Left ventricle myocardium superior (tissue), 1 donor: ENCODE measurements at regions not wholly inside any gene's neighbourhood (a gene's known extent, or its start where the extent isn't known, plus 50 kb on each side); places are given as distances from the start of the nearest gene placed in this dataset.

Source experiments
- ATAC-seq: fragments of 200-7000 bp; cut with Tn5 transposase; one replicate; pipeline ENCODE4 v1.9.1; 2020; ENCODE audit warnings: mild to moderate bottlenecking, moderate library complexity
- DNase-seq: peaks from one replicate; pipeline ENCODE4 v3.0.0-alpha.2; 2020
- intact Hi-C: fragments of 100-400 bp; cut with micrococcal nuclease; formaldehyde crosslinking; loops from one replicate; pipeline ENCODE4 v1.11.0; 2022
- donor health status: DM: no; HTN: yes; CAD: no; lungs with severe emphysema.

DNA sequence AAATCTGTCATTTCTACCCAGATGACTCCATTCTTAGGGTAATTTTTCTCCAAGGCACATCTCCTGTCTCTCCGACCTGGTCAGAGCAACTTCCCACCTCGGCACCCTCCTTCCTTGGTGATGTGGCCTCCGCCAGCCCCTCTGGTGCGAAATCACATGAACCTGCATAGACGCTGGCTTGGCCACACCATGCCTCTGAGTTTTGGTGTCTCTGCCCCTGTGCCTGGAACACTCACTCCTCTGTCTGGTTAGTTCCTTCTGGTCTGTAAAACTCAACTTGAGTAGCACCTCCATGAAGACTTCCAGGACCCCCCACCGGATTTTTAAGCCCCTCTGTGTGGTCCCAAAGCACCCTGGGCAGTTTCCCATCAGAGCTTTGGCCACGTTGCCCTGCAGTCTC is 83.2 kb upstream of the OTOS start:
- intact Hi-C loops: no loop called here
- ATAC-seq: no peak
- peak; percentile 16 for DNase-seq

DNA sequence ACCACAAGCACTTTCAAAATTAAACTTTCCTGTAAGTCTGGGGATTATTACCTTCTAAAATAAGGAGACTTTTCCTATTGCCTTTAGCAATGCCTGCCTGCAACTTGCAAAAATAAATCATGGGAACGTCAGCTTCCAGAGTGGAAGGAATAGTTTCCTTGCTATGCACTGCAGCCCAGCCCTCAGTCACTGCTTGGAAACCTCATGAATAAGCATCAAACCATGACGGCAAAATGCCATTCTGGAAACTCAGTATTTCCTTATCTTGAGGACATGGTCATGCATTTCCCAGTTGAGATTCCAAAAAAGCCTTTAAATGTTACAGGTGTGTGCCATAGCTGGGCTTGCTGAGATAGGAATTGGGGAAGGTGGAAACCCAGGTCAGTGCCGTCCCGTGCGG is 84.2 kb upstream of the OTOS start:
- DNase-seq (no peak), ATAC-seq (no peak)
- intact Hi-C loops: no loop called here

DNA sequence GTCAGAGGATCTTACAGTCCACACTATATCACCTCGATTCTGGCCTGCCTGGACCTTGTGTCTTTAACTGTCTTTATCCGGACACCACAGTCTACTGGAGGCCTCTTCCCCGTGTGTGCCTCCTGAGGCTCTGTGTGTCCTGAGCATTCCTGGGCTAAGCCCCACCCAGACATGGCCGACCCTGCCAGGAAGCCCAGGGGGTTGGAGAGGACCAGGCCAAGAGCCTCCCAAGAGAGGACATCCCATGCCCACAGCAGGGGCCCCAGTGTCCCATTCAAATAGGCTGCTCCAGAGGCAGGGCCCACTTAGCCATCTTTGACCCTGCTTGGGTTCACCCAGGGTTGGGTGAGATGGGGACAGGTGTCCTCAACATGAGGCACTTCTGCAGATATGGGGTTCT is 84.7 kb upstream of the OTOS start:
- intact Hi-C loops: no loop called here
- peak; percentile 13 for DNase-seq
- no peak for ATAC-seq

DNA sequence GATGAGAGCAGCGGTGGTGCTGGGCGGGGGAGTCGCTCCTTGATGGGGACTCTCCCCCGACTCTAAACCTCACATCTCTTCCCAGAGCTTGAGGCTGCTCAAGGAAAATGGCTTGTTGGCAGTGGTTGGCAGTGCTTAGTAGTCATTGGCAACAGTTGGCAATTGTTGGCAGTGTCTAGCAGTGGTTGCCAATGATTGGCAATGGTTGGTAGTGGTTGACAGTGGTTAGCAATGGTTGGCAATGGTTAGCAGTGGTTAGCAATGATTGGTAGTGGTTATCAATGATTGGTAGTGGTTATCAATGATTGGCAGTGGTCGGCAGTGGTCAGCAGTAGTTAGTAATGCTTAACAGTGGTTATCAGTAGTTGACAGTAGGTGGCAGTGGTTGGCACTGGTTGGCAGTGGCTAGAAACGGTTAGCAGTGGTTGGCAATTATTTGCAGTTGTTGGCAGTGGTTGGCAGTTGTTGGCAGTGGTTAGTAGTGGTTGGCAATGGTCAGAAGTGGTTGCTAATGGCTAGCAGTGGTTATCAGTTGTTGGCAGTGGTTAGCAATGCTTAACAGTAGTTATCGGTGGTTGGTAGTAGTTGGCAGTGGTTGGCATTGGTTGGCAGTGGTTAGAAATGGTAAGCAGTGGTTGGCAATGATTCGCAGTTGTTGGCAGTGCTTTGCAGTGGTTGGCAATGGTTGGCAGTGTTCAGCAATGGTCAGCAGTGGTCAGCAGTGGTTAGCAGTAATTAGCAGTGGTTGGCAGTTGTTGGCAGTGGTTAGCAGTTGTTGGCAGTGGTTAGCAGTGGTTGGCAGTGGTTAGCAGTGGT is 85.4 kb upstream of the OTOS start:
- no peak for ATAC-seq
- intact Hi-C loops: no loop called here
- DNase-seq: peak; percentile 3

DNA sequence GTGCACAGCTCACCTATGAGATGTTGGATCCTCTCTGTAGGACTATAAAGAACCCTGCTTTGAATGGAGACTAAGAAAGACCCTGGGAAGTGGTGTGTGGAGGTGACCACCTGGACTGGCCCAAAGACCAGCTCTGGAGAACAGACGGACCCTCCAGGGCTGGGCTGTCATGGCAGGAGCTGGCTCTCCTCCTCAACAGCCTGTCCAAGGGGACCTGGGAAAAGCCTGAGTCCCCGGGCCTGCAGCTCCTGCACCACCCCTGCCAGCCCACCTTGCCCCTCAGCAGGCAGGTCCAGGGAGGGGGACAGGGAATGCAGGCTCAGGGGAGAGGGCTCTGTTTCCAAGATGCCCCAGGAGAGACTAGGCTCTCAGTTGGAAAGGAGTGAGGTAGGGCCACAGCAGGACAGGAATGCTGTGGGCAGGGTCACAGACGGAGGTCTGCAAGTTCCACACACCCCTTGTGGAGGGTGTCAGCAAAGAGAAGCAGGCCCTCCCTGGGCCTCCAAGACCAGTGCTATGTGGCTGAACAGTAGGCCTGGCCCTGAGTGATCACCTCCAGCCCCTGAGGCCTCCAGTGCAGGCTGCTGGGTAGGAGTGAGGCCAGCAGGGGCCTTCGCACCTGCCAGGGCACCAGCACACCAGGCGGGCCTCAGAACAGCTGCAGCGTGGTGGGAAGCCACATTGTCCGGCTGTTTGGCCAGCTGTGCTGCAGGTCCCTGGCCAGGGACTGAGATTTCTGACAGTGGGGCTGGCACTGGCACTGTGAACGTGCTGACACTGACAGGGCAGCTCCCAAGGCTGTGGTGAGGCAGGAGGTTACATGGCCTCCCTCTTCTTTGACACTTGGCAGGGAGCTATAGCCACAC is 86.4 kb upstream of the OTOS start:
- peak; percentile 55 for ATAC-seq
- peak; percentile 26 for DNase-seq
- intact Hi-C loops: no loop called here

DNA sequence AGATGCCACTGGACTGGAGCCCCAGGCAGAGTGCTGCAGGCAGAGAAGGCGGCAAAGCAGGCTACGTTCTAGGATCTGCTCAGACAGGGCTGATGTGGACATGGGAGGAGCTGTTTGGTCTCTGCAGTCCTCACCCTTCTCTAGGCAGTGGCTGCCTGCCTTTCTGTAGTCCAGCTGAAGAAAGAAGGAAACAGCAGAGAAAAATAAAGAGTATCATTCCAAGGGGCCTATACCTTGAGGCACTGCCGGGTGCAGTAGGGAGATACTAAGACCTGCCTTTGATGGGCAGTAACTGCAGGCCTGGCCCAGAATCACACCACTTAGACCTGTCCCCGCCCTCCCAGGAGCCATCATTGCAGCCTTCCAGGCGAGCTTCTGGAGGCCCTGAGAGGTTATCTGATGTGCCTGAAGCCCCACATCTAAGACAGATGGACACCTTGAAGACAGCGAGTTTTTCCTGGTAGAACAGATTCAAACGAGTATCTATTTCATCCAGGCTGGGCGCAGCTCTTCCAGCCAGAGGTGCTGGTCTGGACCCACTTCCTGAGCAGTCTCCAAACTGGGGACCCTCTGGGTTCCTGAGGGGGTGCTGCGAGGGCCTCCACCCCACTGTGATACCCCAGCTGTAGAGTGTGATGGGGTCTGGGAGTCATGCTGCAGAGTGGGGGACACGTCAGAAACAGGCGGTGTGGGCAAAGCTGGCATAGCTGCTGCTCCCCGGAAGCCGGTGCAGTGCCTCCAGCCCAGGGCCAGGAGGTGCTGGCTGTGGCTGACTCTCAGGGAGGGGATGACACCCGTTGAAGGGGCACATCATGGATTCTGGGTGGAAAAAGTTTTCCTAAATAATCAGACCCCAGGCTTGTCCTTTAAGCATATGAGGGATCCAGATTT is 87.3 kb upstream of the OTOS start:
- intact Hi-C loops: no loop called here
- ATAC-seq (no peak), DNase-seq (peak; percentile 21)

DNA sequence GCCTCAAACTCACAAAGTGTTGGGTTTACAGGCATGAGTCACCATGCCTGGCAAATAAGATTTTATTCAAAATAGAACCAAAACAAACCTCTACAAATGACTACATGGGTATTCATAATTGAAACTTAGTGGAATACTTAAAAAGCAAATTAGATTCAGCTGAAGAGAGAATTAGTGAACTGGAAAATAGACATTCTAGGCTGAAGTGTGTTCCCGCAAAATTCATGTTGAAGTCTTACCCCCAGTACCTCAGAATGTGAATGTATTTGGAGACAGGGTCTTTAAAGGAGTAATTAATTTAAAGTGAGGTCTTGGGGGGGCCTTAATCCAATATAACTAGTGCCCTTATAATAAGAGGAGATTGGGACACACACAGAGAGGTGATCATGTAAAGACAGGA is 88.5 kb upstream of the OTOS start:
- no peak for DNase-seq
- ATAC-seq: no peak
- intact Hi-C loops: no loop called here

DNA sequence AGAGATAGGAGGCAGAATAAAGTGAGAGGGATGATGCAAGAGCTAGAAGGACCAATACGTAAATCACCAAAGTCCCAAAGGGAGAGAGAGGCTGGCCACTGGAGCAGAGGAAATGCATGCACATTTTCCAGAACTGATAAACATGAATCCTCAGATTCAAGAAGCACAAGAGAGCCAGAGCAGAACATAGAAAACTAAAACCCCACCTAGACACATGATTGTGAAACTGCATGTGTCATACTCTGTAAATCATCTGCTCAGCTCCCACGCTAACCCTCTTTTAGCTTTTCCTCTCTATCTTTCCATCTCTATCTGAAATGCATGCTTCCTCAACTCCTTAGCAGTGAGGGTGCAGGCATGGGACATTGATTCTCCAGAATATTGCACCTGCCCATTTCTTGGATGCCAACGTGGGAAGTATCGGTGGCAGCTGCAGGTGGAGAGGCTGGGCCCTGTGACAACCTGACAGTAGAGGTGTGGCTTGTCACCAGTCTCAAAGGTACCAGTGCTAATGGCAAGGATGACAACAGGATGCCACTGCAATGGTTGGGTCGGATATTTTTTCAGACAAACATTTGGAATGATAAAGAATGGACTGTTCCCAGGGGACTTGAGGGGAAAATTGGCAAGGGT is 89.3 kb upstream of the OTOS start:
- DNase-seq (no peak), ATAC-seq (no peak)
- intact Hi-C loops: loop anchor here (5.0 kb wide), 1 partner anchor 208 kb away; the partner anchor contains the start of gene GPC1

DNA sequence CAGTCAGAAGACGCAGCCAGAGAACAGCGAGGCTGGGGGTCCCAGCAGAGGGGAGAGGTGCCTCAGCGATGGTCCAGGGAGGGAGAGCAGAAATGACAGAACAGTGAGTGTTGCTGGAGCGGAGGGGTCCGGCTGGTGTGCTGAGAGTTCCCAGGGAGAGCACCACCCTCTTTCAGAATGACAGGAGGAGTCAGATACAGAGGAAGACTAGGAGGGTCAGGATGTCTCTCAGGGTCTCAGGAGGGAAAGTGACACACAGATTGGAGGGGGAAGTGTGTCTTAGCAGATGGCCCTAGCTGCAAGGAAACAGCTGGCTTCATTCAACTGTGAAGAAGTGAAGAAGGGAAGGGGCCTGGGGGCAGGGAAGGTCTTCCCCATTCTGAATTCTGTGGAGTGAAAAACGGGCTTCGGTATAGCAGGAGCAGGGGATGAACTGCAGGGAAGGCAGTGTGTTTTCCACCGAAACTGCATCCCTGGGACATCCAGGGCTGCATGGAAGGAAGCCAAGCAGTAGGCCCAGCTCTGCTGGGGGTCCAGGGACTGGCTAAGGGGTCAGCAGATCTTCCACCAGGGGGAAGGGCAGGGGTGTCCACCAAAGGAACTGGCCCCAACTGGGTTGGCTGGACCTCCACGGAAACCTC is 90.0 kb upstream of the OTOS start:
- no peak for ATAC-seq
- intact Hi-C loops: loop anchor here (5.0 kb wide), 1 partner anchor 207 kb away; the partner anchor contains the start of gene GPC1
- DNase-seq: peak; percentile 5

DNA sequence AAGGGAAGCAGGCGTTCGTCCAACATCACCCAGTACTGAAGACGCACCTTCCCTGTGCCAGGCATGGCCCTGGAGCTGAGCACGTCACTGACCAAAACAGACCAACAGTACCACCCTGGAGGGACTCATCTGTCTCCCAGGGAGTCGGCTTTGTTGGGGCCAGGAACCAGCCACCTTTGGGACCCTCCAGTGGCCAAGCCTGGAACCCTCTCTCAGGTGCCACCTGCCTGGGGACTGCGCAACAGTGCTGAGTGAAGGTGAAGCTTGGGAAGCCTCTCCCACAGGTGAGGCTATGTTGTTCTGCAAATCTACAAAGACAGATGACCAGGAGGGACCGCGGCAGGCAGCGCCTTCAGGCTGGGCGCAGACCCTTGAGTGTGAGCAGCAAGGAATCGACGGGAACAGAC is 91.4 kb upstream of the OTOS start:
- intact Hi-C loops: loop anchor here (5.0 kb wide), 1 partner anchor 205 kb away; the partner anchor contains the start of gene GPC1
- DNase-seq: peak; percentile 10
- no peak for ATAC-seq

DNA sequence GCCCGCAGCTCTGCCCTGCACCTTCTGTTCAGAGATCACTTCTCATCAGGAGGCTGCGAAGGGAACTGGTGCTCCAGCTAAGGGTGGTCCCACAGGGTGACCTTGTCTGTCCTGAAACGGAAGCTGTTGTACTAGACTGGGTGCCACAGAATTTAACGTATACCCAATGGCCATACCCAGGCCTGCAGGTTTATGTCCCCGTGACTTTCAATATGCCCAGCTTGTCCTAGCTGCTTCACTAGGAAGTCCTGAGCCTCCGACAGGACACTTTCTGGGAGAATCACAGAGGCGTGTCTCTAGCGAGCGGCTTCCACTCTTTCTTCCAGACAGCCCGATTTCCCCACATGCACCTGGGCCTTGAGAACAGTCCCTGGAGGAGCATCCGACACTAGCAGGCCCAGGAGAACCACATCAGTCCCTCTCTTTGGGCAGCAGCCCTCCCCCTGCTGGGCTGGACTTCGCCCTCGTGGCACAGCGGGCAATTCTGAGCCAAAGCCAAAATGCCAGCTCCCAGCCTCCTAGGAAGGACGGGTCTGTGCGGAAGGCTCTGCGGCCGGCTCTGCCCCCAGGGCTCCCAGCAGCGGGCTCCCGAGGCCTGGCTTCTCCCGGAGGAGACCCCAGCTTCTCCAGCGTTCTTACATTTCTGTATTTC is 91.9 kb upstream of the OTOS start:
- intact Hi-C loops: loop anchor here (5.0 kb wide), 1 partner anchor 205 kb away; the partner anchor contains the start of gene GPC1
- ATAC-seq (no peak), DNase-seq (no peak)

DNA sequence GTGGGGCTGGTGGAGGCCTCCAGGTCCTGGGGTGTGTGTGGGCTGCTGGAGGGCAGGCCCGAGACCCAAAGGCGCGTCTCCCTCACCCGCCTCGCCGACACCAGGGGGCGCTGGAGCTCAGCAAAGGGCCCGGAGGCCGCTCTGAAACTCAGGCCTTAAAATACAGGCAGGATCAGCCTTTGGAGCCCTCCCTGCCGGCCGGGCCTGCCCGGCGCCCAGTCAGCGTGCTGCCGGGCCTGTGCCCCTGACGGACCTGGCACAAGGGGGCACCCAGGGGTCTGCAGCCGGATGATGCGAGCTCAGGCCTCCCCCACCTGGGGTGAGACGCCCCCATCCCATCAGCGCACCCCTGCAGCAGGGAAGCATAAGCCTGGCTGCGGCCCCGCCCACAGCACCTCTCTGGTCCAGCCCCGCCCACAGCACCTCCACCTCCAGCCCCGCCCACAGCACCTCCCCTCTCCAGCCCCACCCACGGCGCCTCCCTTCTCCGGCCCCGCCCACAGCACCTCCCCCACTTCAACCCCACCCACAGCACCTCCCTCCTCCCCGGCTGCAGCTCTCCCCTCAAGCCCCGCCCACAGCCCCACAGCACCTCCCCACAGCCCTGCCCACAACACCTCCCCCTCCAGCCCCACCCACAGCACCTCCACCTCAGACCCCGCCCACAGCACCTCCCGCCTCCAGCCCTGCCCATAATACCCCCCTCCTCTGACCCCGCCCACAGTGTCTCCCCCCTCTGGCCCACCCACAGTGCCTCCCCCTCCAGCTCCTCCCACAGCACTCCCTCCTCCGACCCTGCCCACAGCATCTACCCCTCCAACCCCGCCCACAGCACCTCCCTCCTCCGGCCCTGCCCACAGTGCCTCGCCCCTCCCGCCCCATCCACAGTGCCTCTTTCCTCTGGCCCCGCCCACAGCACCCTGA is 92.8 kb upstream of the OTOS start:
- intact Hi-C loops: loop anchor here (5.0 kb wide), 1 partner anchor 204 kb away; the partner anchor contains the start of gene GPC1
- peak; percentile 92 for DNase-seq
- ATAC-seq: peak; percentile 80

DNA sequence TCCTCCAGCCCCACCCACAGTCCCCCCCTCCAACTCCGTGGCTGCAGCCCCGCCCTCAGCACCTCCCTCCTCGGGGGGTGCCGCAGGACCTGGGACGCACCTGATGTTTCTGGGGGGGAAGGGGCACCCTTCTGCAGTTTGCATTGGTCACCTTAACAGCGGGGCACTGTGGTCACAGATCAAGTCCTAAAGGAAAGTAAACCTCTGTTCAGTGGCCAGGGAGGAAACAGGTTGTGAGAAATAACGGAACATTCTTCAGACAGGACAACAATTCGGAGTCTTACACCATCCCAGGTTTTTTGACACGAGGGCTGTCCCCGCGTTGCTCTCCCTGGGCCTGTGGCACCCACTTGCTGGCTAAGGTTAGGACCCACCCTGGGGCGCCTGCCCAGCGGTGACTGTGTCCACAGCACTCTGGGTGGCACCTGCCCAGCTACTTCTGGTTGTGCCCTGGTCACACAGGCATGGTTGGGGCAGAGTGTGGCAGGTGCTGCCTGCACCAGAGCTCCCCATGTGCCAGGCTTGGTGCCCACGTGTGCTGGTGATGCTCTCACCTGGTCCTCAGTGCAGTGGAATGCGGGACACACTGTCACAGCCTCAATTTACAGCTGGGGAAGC is 93.5 kb upstream of the OTOS start:
- DNase-seq: peak; percentile 48
- intact Hi-C loops: loop anchor here (5.0 kb wide), 1 partner anchor 203 kb away; the partner anchor contains the start of gene GPC1
- no peak for ATAC-seq

DNA sequence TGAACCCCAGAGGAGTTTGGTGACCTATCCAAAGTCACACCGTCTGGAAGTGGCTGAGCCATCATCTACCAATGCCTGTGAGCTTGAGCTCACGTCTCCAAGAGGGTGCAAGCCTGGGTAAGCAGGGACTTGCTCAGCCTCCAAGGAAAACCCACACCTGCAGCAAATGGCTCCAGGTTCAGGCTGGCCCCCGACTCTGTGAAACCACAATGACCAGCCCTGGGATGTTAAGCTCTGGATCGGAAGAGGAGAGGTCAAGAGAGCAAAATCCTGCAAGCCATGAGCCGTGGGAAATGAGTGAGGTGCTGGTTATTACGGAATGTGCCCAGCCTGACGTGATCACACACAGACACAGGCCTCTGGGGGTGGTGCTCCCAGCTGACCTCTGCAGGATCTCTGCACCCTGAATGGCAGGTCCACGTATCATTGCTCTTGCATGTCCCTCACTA is 94.1 kb upstream of the OTOS start:
- peak; percentile 28 for DNase-seq
- intact Hi-C loops: loop anchor here (5.0 kb wide), 1 partner anchor 203 kb away; the partner anchor contains the start of gene GPC1

DNA sequence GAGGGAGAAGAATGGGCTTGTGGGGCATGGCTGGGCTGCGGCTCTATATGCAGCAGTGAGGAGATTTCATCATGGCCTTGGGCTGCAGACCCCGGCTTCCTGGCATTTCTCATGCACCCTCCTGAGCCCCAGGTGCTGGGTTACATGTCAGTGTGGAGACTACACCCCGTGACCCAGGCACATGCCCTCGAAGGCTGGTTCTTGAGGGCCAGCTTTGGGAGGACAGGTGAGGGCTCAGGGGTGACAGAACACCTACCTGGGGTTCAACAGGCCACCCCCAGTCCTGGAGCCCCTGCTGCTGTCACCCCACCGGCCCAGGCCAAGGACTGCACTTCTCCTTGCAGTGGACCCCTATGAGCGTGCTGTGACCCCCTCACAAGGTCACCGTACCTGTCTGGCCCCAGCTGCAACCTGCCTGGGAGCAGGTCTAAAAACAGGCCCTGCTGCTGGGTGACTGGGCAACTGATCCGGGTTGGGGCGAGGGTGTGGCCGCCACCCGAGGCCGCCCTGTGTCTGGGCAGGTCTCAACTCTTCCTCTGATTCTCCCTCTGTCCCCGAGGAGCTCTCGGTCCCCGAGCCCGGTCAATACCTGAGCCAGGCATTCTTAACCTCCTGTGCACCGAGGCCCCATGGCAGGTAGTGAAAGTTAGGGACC is 94.8 kb upstream of the OTOS start:
- intact Hi-C loops: no loop called here
- ATAC-seq: no peak
- DNase-seq: peak; percentile 25

More for the DNA sequence above, 94.1 kb upstream of the OTOS start:
- ATAC-seq: no peak
